D721Med (cell line): ENCODE measurements at regions not wholly inside any gene's neighbourhood (a gene's known extent, or its start where the extent isn't known, plus 50 kb on each side); places are given as distances from the start of the nearest gene placed in this dataset.

Experiments
- DNase-seq: peaks from one replicate; pipeline ENCODE4 v3.0.0; 2011; ENCODE audit warnings: low spot score; ENCODE audit not compliant: insufficient read length
- FAIRE-seq: peaks from 2 replicates; lab custom pipeline; 2011; peaks lifted over from hg19 to GRCh38; lab: Jason Lieb, UNC
- CTCF ChIP-seq: IDR thresholded peaks from 2 replicates; pipeline ENCODE4 v1.5.1; 2012; ENCODE audit warnings: mild to moderate bottlenecking, control low read depth; ENCODE audit not compliant: insufficient read depth; ENCODE audit errors: missing control alignments

- DNase-seq (no peak), FAIRE-seq (no peak)
- no peak for TF ChIP-seq CTCF
Observed at GRCh38 chr15:59879506-59880265, 124.4 kb upstream of the FOXB1 start.

GRCh38 chr15:59876140-59876539, 128.0 kb upstream of the FOXB1 start:
- DNase-seq, result no peak
- no peak for TF ChIP-seq CTCF
- no peak for FAIRE-seq

- TF ChIP-seq CTCF, result no peak
- DNase-seq, result no peak
- no peak for FAIRE-seq
Observed at GRCh38 chr15:59873644-59874272, 130.4 kb upstream of the FOXB1 start.

- no peak for DNase-seq
- TF ChIP-seq CTCF, result no peak
- no peak for FAIRE-seq
Observed at GRCh38 chr15:59867086-59867855, 136.8 kb upstream of the FOXB1 start.

- no peak for TF ChIP-seq CTCF
- no peak for FAIRE-seq
Observed at GRCh38 chr15:59866642-59867041, 137.5 kb upstream of the FOXB1 start.

GRCh38 chr15:59862191-59863155, 141.6 kb upstream of the FOXB1 start:
- TF ChIP-seq CTCF, result no peak
- DNase-seq (no peak), FAIRE-seq (no peak)

More at GRCh38 chr15:59866642-59867041, 137.5 kb upstream of the FOXB1 start:
- no peak for DNase-seq
